ENCODE measurements at regions not wholly inside any gene's neighbourhood (a gene's known extent, or its start where the extent isn't known, plus 50 kb on each side); places are given as distances from the start of the nearest gene placed in this dataset.

- intact Hi-C loops (cut with micrococcal nuclease): no loop called here
- Histone ChIP-seq H3K27ac (ENCODE audit: low read depth, low read length) (no peak overlapping the region), H3K36me3 (ENCODE audit: control insufficient read depth in 1 of 2, insufficient read depth in 2 of 2, low read length in 2 of 2) (no peaks in the 10 kb centered on the region), H3K4me1 (ENCODE audit: control insufficient read depth in 1 of 2, insufficient read depth in 2 of 2, low read length in 2 of 2) (no peaks in the 10 kb centered on the region), H2AFZ (ENCODE audit: low read depth, low read length, poor library complexity, severe bottlenecking) (no peak overlapping the region), H3K9me2 (ENCODE audit: insufficient read depth) (no peaks in the 10 kb centered on the region), H4K20me1 (ENCODE audit: insufficient read depth) (no peaks in the 10 kb centered on the region), H3K9ac (ENCODE audit: low read length) (no peak overlapping the region), H3K4me2 (ENCODE audit: low read length) (no peak overlapping the region), H3K27me3 (ENCODE audit: insufficient read depth, low read length) (0 out of 2 replicates have a peak, but pooled peaks cover 4% of the 10 kb centered on the region), H3K79me2 (ENCODE audit: insufficient read depth, low read length) (no peaks in the 10 kb centered on the region), H3K4me3 (replicated peaks in 1 of 2; ENCODE audit: low read depth in 1 of 2, low read length in 2 of 2) (no peak overlapping the region), H3K9me3 (ENCODE audit: control insufficient read depth in 1 of 2, insufficient read depth in 1 of 2, low read depth in 1 of 2, low read length in 2 of 2) (no peaks in the 10 kb centered on the region)
- POLR2A ChIA-PET: no interaction called here
- BruUV-seq (replicated peaks): no TSS peak
- ATAC-seq: no peak
- no peak for TF ChIP-seq EGR1 (IDR thresholded peaks at IDR 0.05; ENCODE audit: low read depth)
- no peak for TF ChIP-seq RAD21 (IDR thresholded peaks at IDR 0.05; ENCODE audit: low read depth)
- TF ChIP-seq SIN3A (IDR thresholded peaks at IDR 0.05; ENCODE audit: low read depth): no peak
- TF ChIP-seq JUND (IDR thresholded peaks at IDR 0.05): no peak
- no peak for TF ChIP-seq CBX3 (IDR thresholded peaks at IDR 0.05; ENCODE audit: low read depth)
- TF ChIP-seq, protein P1, sequence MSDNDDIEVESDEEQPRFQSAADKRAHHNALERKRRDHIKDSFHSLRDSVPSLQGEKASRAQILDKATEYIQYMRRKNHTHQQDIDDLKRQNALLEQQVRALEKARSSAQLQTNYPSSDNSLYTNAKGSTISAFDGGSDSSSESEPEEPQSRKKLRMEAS (IDR thresholded peaks at IDR 0.05): no peak
- RAD21 ChIA-PET (ENCODE audit: low non-redundant PET in 1 of 2, low total read pairs in 2 of 2, uncharacterized antibody in 2 of 2, unreplicated experiment in 2 of 2): no interaction called here
- CTCF ChIA-PET: interaction anchor here (1.9 kb wide), 1 partner anchor 77 kb away, joined by 5 read pairs; no protein-coding TSS in a partner anchor
- no peak for DNase-seq (ENCODE audit: low read depth, low spot score)
Measured at GRCh38 chr2:205848601-205849000, 166.3 kb downstream of the NRP2 start.

Data from HCT116 (cell line).